ENCODE measurements at regions not wholly inside any gene's neighbourhood (a gene's known extent, or its start where the extent isn't known, plus 50 kb on each side); places are given as distances from the start of the nearest gene placed in this dataset.

GRCh38 chr11:127625402-127625801 lies 624.8 kb upstream of the KIRREL3 start:
- Histone ChIP-seq H3K4me3 (no peak overlapping the region), H3K4me2 (no peak overlapping the region), H4K20me1 (no peaks in the 10 kb centered on the region), H3K4me1 (peaks cover 0 to 8% (median 7%) of the 10 kb centered on the region in 10 experiments; a peak in 10 of 20 replicates), H3K36me3 (no peaks in the 10 kb centered on the region), H3K9ac (no peak overlapping the region), H3K27ac (no peak overlapping the region), H3K27me3 (no peaks in the 10 kb centered on the region), H3K9me3 (replicated peaks in 1 of 11) (no peaks in the 10 kb centered on the region)
- no peak for TF ChIP-seq Cebpa-rat (IDR thresholded peaks at IDR 0.05)

GRCh38 chr11:127624306-127624856 lies 623.8 kb upstream of the KIRREL3 start:
- Histone ChIP-seq H3K4me3 (no peak overlapping the region), H3K9me3 (replicated peaks in 1 of 11) (no peaks in the 10 kb centered on the region), H3K4me1 (peaks cover 0 to 13% (median 9%) of the 10 kb centered on the region in 10 experiments; a peak in 10 of 20 replicates)

GRCh38 chr11:127622686-127623085 lies 622.1 kb upstream of the KIRREL3 start:
- H3K9ac ChIP-seq, result no peak overlapping the region
- H3K4me3 ChIP-seq, result no peak overlapping the region
- no peak overlapping the region for H3K27ac ChIP-seq
- no peaks in the 10 kb centered on the region for H3K36me3 ChIP-seq
- peaks cover 0 to 13% (median 9%) of the 10 kb centered on the region in 10 experiments; a peak in 10 of 20 replicates for H3K4me1 ChIP-seq
- no peak overlapping the region for H3K4me2 ChIP-seq
- H3K9me3 ChIP-seq (replicated peaks in 1 of 11), result no peaks in the 10 kb centered on the region
- TF ChIP-seq Cebpa-rat (IDR thresholded peaks at IDR 0.05), result no peak
- H3K27me3 ChIP-seq, result no peaks in the 10 kb centered on the region
- H4K20me1 ChIP-seq, result no peaks in the 10 kb centered on the region

More at GRCh38 chr11:127624306-127624856, 623.8 kb upstream of the KIRREL3 start:
- no peaks in the 10 kb centered on the region for H3K27me3 ChIP-seq
- no peaks in the 10 kb centered on the region for H4K20me1 ChIP-seq
- H3K4me2 ChIP-seq, result no peak overlapping the region
- no peaks in the 10 kb centered on the region for H3K36me3 ChIP-seq
- TF ChIP-seq Cebpa-rat (IDR thresholded peaks at IDR 0.05), result no peak
- H3K27ac ChIP-seq, result no peak overlapping the region
- no peak overlapping the region for H3K9ac ChIP-seq

- no peak overlapping the region for H3K9ac ChIP-seq
- no peaks in the 10 kb centered on the region for H3K36me3 ChIP-seq
- no peaks in the 10 kb centered on the region for H3K9me3 ChIP-seq (replicated peaks in 1 of 11)
- no peak for TF ChIP-seq Cebpa-rat (IDR thresholded peaks at IDR 0.05)
- H3K27me3 ChIP-seq, result no peaks in the 10 kb centered on the region
- H4K20me1 ChIP-seq, result no peaks in the 10 kb centered on the region
- no peak overlapping the region for H3K4me3 ChIP-seq
- H3K4me2 ChIP-seq, result peak overlapping the region in 6 of 11 experiments; percentile 22 to 57 (median 33); a peak in 10 of 22 replicates
- H3K27ac ChIP-seq, result no peak overlapping the region
- H3K4me1 ChIP-seq, result peaks cover 0 to 13% (median 9%) of the 10 kb centered on the region in 10 experiments; a peak in 10 of 20 replicates
Observed at GRCh38 chr11:127620671-127621070, 620.1 kb upstream of the KIRREL3 start.

- Histone ChIP-seq H3K4me2 (peak overlapping the region in 5 of 11 experiments; percentile 22 to 42 (median 30); a peak in 7 of 22 replicates), H3K27ac (no peak overlapping the region), H3K36me3 (no peaks in the 10 kb centered on the region), H4K20me1 (no peaks in the 10 kb centered on the region), H3K4me3 (no peak overlapping the region), H3K27me3 (no peaks in the 10 kb centered on the region), H3K9me3 (replicated peaks in 1 of 11) (no peaks in the 10 kb centered on the region), H3K4me1 (peaks cover 0 to 13% (median 9%) of the 10 kb centered on the region in 10 experiments; a peak in 10 of 20 replicates), H3K9ac (no peak overlapping the region)
- TF ChIP-seq Cebpa-rat (IDR thresholded peaks at IDR 0.05), result no peak
Observed at GRCh38 chr11:127619946-127620345, 619.4 kb upstream of the KIRREL3 start.

- no peaks in the 10 kb centered on the region for H3K9me3 ChIP-seq (replicated peaks in 1 of 11)
- no peak for TF ChIP-seq Cebpa-rat (IDR thresholded peaks at IDR 0.05)
Observed at GRCh38 chr11:127618721-127619120, 618.2 kb upstream of the KIRREL3 start.

GRCh38 chr11:127616158-127616557 lies 615.6 kb upstream of the KIRREL3 start:
- no peaks in the 10 kb centered on the region for H4K20me1 ChIP-seq
- no peak for TF ChIP-seq Cebpa-rat (IDR thresholded peaks at IDR 0.05)
- H3K27me3 ChIP-seq, result no peaks in the 10 kb centered on the region
- no peak overlapping the region for H3K27ac ChIP-seq
- no peaks in the 10 kb centered on the region for H3K36me3 ChIP-seq
- no peak overlapping the region for H3K4me2 ChIP-seq
- no peak overlapping the region for H3K9ac ChIP-seq
- peaks cover 0 to 13% (median 9%) of the 10 kb centered on the region in 10 experiments; a peak in 10 of 20 replicates for H3K4me1 ChIP-seq
- no peak overlapping the region for H3K4me3 ChIP-seq
- H3K9me3 ChIP-seq (replicated peaks in 1 of 11), result no peaks in the 10 kb centered on the region

More at GRCh38 chr11:127618721-127619120, 618.2 kb upstream of the KIRREL3 start:
- Histone ChIP-seq H3K27ac (no peak overlapping the region), H3K36me3 (no peaks in the 10 kb centered on the region), H3K4me3 (no peak overlapping the region), H3K9ac (no peak overlapping the region), H3K4me1 (peaks cover 0 to 13% (median 9%) of the 10 kb centered on the region in 10 experiments; a peak in 10 of 20 replicates), H3K4me2 (no peak overlapping the region), H4K20me1 (no peaks in the 10 kb centered on the region), H3K27me3 (no peaks in the 10 kb centered on the region)

- H3K27me3 ChIP-seq, result no peaks in the 10 kb centered on the region
- no peaks in the 10 kb centered on the region for H3K9me3 ChIP-seq (replicated peaks in 1 of 11)
- no peaks in the 10 kb centered on the region for H3K36me3 ChIP-seq
- no peak overlapping the region for H3K4me3 ChIP-seq
- TF ChIP-seq Cebpa-rat (IDR thresholded peaks at IDR 0.05), result no peak
- no peak overlapping the region for H3K4me2 ChIP-seq
- H4K20me1 ChIP-seq, result no peaks in the 10 kb centered on the region
- H3K4me1 ChIP-seq, result no peaks in the 10 kb centered on the region
- no peak overlapping the region for H3K27ac ChIP-seq
- H3K9ac ChIP-seq, result no peak overlapping the region
Observed at GRCh38 chr11:127612607-127613006, 612.0 kb upstream of the KIRREL3 start.

GRCh38 chr11:127609025-127609773 lies 608.6 kb upstream of the KIRREL3 start:
- no peaks in the 10 kb centered on the region for H3K27me3 ChIP-seq
- H3K4me2 ChIP-seq, result no peak overlapping the region
- H3K9ac ChIP-seq, result no peak overlapping the region
- H4K20me1 ChIP-seq, result no peaks in the 10 kb centered on the region
- no peak overlapping the region for H3K4me3 ChIP-seq
- H3K36me3 ChIP-seq, result no peaks in the 10 kb centered on the region
- no peaks in the 10 kb centered on the region for H3K9me3 ChIP-seq (replicated peaks in 1 of 11)
- H3K27ac ChIP-seq, result no peak overlapping the region
- TF ChIP-seq Cebpa-rat (IDR thresholded peaks at IDR 0.05), result no peak
- no peaks in the 10 kb centered on the region for H3K4me1 ChIP-seq
